Panc1 (cell line): ENCODE measurements at regions not wholly inside any gene's neighbourhood (a gene's known extent, or its start where the extent isn't known, plus 50 kb on each side); places are given as distances from the start of the nearest gene placed in this dataset.

Experiments
- ATAC-seq: fragments of 200-7000 bp; cut with Tn5 transposase; 2 replicates; pipeline ENCODE4 v1.9.1; 2020; ENCODE audit warnings: mild to moderate bottlenecking, moderate library complexity
- BruUV-seq: library from RNA; stranded (reverse); fragments of 400-500 nt; replicated peaks from 2 replicates; lab custom pipeline; 2021; lab: Mats Ljungman, UMichigan
- CTCF ChIA-PET: fragments of 300-600 bp; sonication (Branson Sonifier 250); formaldehyde crosslinking; loops from one replicate; lab custom pipeline; 2022; ENCODE audit warnings: antibody characterized with exemption; lab: Charles Lee
- POLR2A ChIA-PET: fragments of 300-600 bp; sonication (Branson Sonifier 250); formaldehyde crosslinking; loops from one replicate; lab custom pipeline; 2022; ENCODE audit warnings: antibody characterized with exemption; lab: Charles Lee
- DNase-seq: peaks from one replicate; pipeline ENCODE4 v3.0.0-alpha.2; 2010; ENCODE audit warnings: low read depth, low spot score
- H3K27ac ChIP-seq: 2 replicates; pipeline ENCODE4 v1.5.1; 2011; ENCODE audit warnings: mild to moderate bottlenecking, low read length, inconsistent platforms
- H3K27me3 ChIP-seq: fragments of 200-500 bp; sonication (Bioruptor generic); 2 replicates; pipeline ENCODE4 v1.6.0; 2014; ENCODE audit warnings: low read length, inconsistent platforms; ENCODE audit not compliant: control insufficient read depth, insufficient read depth
- H3K36me3 ChIP-seq: fragments of 200-500 bp; sonication (Bioruptor generic); 2 replicates; pipeline ENCODE4 v1.5.1; 2014; ENCODE audit warnings: inconsistent platforms, mild to moderate bottlenecking, low read length, moderate library complexity; ENCODE audit not compliant: control insufficient read depth, insufficient read depth
- H3K4me1 ChIP-seq: 2 replicates; pipeline ENCODE4 v1.5.1; 2011; ENCODE audit warnings: inconsistent platforms, mild to moderate bottlenecking, low read length, moderate library complexity; ENCODE audit not compliant: control insufficient read depth, insufficient read depth
- H3K4me3 ChIP-seq, 2 experiments: 2 replicates each; pipeline ENCODE4 v1.5.1; 2011 to 2012; ENCODE audit warnings: low read depth in 2 of 2, low read length in 2 of 2, mild to moderate bottlenecking in 2 of 2, inconsistent platforms in 1 of 2, moderate library complexity in 1 of 2
- H3K9me3 ChIP-seq: fragments of 200-500 bp; sonication (Bioruptor generic); 2 replicates; pipeline ENCODE4 v1.5.1; 2014; ENCODE audit warnings: low read depth, mild to moderate bottlenecking, inconsistent platforms, low read length, moderate library complexity; ENCODE audit not compliant: control insufficient read depth, insufficient read depth
- CTCF ChIP-seq: fragments of 450-650 bp; IDR thresholded peaks from 2 replicates; pipeline ENCODE4 v1.5.1; 2017; ENCODE audit warnings: mild to moderate bottlenecking
- POLR2AphosphoS5 ChIP-seq: IDR thresholded peaks from 2 replicates; pipeline ENCODE4 v1.6.1; 2012; ENCODE audit warnings: mild to moderate bottlenecking, low read depth, low read length, moderate library complexity
- REST ChIP-seq, 2 experiments: IDR thresholded peaks; 2 replicates each; pipeline ENCODE4 v1.6.1; 2011 to 2012; ENCODE audit warnings: low read depth in 2 of 2, control low read depth in 1 of 2, low read length in 1 of 2, mild to moderate bottlenecking in 1 of 2, moderate library complexity in 1 of 2; ENCODE audit not compliant: insufficient read depth in 1 of 2
- SIN3A ChIP-seq: IDR thresholded peaks from 2 replicates; pipeline ENCODE4 v1.6.1; 2012; ENCODE audit warnings: low read depth, mild to moderate bottlenecking, low read length, moderate library complexity, borderline replicate concordance; ENCODE audit not compliant: insufficient read depth
- TCF7L2 ChIP-seq: IDR thresholded peaks from 2 replicates; pipeline ENCODE4 v1.6.1; 2011; ENCODE audit warnings: mild to moderate bottlenecking, low read depth, low read length, inconsistent platforms
- in situ Hi-C: cut with HindIII; loops from 2 replicates; pipeline ENCODE4 v1.10.0; 2016; ENCODE audit warnings: low sequenced_read_pairs, low pct_unique_long_range_greater_than_20kb
- intact Hi-C: fragments of 100-400 bp; cut with micrococcal nuclease; formaldehyde crosslinking; loops from one replicate; pipeline ENCODE4 v1.10.0; 2022; ENCODE audit not compliant: unreplicated experiment

- DNase-seq (no peak), ATAC-seq (no peak)
- Histone ChIP-seq H3K27me3 (no peaks in the 10 kb centered on the region), H3K4me3 (no peak overlapping the region), H3K9me3 (no peaks in the 10 kb centered on the region), H3K36me3 (no peaks in the 10 kb centered on the region), H3K27ac (no peak overlapping the region), H3K4me1 (no peaks in the 10 kb centered on the region)
- CTCF ChIA-PET, result no interaction called here
- BruUV-seq, result no TSS peak
- no peak for TF ChIP-seq CTCF
- no peak for TF ChIP-seq POLR2AphosphoS5
- no peak for TF ChIP-seq REST (IDR thresholded peaks at IDR 0.05; ENCODE audit: insufficient read depth in 1 of 2, low read depth in 2 of 2, low read length in 1 of 2)
- no peak for TF ChIP-seq SIN3A
- no peak for TF ChIP-seq TCF7L2
- POLR2A ChIA-PET, result no interaction called here
- intact Hi-C loops, result no loop called here
- in situ Hi-C loops, result no loop called here
Measured at GRCh38 chr18:65498605-65499004, 252.2 kb upstream of the CDH7 start.

DNA sequence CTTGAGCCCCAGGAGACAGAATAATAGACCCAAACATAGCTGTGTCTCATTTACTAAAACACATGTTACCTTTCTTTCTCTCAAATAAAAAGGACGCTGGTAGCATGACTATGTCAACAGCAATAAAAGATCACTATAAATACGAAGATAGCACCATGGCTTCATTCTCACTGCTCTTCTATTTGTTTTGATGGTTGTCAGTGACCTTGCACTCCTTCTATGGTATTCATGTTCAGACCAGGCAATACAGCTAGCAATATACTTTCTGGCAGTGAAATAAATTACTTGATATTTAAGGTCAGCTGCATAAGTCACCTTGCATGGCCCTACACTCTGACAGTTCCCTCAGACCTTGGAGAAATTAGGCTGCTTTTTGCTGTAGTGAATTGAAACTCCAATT is 263.2 kb upstream of the CDH7 start:
- no peak for TF ChIP-seq SIN3A
- no peak for TF ChIP-seq REST (IDR thresholded peaks at IDR 0.05; ENCODE audit: insufficient read depth in 1 of 2, low read depth in 2 of 2, low read length in 1 of 2)
- TF ChIP-seq TCF7L2, result no peak
- TF ChIP-seq CTCF, result no peak
- no peak for TF ChIP-seq POLR2AphosphoS5
- H3K27ac ChIP-seq, result no peak overlapping the region
- DNase-seq (no peak), ATAC-seq (no peak)
- in situ Hi-C loops (no loop called here), intact Hi-C loops (no loop called here)
- BruUV-seq, result no TSS peak
- H3K27me3 ChIP-seq, result no peaks in the 10 kb centered on the region
- no peaks in the 10 kb centered on the region for H3K36me3 ChIP-seq
- ChIA-PET CTCF (no interaction called here), POLR2A (no interaction called here)
- no peaks in the 10 kb centered on the region for H3K4me1 ChIP-seq
- H3K9me3 ChIP-seq, result no peaks in the 10 kb centered on the region
- no peak overlapping the region for H3K4me3 ChIP-seq
